HG03175 (cell line): ENCODE measurements at regions not wholly inside any gene's neighbourhood (a gene's known extent, or its start where the extent isn't known, plus 50 kb on each side); places are given as distances from the start of the nearest gene placed in this dataset.

Experiments
- ATAC-seq: cut with Tn5 transposase; IDR thresholded peaks from one replicate; pipeline ENCODE4 v1.9.1; 2021; ENCODE audit warnings: mild to moderate bottlenecking, moderate library complexity; ENCODE audit not compliant: unreplicated experiment

DNA sequence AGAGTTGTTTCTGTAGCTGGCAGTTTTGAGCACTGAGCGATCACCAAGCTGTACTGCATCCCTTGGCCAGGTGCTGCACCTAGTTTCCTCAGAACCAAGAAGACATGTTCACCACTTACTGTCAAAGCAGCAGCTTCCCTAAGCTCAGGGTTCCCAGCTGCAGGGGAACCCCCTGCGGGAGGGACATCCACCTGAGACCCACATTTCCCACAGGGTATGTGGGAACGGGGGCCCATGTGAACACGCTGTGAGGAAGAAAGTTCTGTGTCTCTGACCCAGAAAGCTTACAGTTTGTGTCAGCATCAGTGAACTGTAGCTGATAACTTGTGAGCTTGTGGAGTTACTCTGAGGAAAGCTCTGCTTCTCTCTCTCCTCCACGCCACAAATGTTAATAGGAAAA, 436.8 kb upstream of the IGFBP3 start:
- ATAC-seq = no peak

DNA sequence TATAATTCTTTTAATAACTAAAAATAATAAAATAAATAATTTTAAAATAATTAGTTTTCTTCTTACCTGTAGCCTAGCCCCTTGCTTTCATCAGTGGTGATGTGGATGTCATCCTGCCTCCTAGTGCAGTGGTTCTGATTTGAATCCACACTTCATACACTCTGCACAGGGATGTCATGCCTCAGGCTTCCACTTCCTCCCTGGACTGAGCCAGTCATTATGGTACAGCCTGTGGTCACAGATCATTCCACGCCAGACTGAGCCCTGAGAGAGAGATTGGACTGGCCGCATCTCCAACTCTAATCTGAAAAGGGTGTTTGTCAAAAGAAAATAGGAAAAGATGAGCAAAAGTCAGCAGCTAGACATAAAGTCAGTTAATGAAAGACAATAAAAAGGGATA, 436.2 kb upstream of the IGFBP3 start:
- ATAC-seq = no peak

DNA sequence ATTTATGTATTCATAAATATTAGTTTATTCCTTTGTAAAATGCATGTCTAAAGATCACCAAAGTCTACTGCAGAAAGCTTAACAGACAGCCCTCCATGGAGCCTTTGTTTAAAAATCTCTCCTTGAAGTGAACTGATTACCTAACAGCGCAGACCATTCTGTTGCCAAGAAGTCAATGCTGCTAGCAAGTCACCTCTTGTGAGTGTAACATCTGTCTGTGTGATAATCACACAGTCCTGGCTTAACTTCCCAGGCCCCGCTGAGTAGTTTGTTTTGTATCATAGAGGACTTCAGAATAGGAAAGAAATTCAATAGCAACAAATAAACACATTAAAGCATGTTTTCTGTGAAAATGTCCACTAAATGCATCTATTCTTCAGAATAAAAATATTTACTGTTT, 435.3 kb upstream of the IGFBP3 start:
- no peak for ATAC-seq

- ATAC-seq = no peak
Measured at GRCh38 chr7:46355331-46355730, 434.3 kb upstream of the IGFBP3 start.

DNA sequence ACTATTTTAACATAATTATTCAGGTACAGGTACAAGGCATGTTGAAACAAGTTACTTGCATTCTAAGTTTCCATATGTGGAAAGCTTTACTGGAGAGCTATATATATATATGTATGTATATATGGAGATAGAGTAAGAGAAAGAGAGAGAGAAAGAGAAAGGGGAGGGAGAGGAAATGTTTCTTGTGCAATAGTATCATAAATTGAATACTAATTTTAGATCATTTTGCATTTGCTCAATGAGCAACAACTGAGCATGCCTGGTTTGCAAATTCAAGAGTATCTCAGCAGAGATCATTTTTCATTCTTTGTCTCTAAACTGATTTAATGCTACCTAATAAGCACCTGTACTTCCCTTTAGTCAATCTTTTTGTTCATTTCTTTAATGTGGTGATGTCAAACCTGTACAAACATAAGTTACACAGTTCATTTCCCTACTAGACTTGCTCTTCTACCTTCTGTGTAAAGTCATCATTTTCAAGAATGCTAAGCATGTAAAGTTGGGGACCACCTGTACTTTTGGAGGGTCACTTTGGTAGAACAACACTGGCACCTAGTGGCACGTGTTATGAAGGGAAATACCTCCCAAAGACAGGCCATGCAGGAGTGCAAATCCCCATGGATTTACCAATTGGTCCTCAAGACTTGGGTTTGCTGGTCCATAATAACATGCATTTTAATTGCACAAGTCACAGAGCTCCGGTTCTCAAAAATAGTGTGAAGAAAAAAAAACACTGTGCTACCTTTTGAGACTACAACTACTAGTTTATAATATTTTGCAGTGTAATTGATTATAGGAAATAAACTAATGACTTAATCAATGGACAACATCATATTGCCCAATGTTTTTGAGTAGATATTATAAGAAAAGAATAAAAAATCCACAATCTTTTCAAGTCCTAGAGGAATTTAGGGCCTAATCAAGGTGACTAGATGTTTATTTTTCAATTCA, 431.2 kb upstream of the IGFBP3 start:
- ATAC-seq = no peak

DNA sequence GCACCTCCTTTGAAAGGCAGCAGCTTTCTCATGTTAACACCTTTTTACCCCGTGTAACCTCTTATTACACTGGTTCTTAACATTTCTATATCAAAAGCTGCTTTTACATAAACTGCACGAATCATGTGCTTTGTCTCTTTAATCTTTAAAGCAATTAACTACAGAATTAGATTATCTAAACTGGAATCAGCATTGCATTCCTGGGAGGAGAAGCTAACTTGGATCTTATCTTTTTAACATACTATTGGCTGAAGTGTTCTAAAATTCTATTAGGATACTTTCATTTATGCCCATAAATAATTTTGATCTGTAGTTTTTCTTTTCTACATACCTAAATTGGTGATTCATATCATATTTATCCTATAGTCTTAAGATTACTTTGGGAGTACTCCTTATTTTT, 428.4 kb upstream of the IGFBP3 start:
- no peak for ATAC-seq

DNA sequence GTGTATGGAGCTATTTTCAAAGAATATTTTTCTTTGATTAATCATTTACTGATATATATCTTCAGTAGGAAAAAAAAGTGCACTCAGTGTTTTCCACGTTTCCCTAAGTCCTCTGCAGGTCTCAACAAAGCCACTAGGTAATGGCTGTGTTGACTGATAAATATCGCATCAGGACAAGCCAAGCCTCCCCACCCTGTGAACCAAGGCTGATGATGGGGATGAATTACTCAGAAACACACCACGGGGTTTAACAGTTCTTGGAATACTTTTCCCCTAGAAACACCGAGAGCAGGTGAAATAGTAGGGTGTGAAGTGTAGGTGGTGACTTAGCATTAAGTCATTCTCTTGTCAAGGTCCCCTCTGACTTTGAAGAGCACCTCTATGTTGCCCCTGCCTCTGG, 423.5 kb upstream of the IGFBP3 start:
- ATAC-seq = no peak

- ATAC-seq = no peak
Measured at GRCh38 chr7:46343802-46344201, 422.7 kb upstream of the IGFBP3 start.

GRCh38 chr7:46322937-46323336, 401.9 kb upstream of the IGFBP3 start:
- no peak for ATAC-seq

GRCh38 chr7:46321556-46322205, 400.6 kb upstream of the IGFBP3 start:
- ATAC-seq = no peak

DNA sequence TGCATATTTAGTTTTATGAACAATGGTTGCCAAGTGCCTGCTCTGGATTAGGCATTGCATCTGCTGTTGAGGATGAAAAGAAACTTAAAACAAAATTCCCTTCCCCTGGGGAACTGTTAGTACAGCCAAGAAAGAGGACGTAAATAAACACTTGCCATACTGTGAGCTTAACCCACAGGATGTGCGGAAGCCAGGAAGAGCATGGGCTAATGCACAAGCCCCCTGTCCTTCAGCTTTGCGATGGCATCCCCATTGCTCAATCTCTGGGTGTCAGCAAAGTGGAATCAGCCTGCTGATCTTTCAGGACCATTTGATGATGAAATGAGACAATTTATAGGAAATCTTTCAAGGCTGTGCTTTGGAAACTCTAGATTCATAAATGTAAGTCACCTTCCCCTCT, 399.9 kb upstream of the IGFBP3 start:
- no peak for ATAC-seq

GRCh38 chr7:46319841-46320240, 398.8 kb upstream of the IGFBP3 start:
- ATAC-seq = no peak

DNA sequence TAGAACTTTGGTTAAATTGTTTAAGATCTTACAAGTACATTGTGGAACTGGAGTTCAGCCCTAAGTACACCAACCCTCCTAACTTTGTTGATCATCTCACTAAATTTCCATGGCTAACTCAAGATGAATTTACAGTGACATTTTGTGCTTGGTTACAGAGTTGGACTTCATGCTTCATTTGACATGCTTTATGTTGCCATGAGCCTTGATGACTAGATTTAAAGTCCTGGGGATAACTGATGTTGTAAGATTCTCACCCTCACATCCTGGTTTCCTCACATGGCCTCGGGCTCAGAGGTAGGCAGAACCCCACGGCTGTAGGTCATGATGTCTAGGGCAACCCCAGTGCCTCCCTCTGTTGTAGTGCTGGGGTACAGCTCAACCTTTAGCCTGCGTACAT, 397.2 kb upstream of the IGFBP3 start:
- ATAC-seq = no peak

DNA sequence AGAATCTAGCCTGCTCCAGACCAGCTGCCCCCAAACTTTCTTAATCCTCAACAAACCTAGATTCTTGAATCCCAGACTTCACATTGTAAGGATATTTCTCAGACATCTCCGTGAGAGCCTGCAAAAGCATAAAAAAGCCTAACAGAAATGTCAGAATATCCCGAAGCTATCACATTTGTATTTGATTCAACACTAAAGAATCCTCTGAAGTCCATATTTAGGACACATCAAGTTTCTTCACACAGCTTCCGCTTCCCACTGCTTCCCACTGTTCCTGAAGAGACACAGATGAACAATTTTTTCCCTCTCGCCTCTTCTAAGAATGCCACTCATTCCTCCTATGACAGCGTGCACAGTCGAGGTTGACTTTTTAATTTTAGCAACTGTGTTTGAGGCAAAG, 396.2 kb upstream of the IGFBP3 start:
- no peak for ATAC-seq

DNA sequence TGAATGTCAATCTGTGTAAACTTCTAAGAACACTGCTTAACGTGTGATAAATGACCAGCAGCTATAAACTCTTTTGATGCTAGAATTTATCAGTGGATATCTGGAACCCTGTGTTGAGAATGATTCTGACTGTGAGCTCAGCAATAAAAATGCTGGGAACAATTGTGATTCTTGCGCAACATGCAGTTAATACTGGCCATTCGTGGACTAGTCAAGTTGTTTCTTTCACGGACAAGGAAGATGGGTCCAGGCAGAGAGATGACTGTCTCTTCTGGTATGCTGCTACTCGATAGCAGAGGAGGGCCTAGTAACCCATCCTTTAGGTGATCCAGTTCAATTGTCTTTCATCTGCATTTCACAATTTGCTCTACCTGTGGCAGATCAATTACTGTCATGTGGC, 394.8 kb upstream of the IGFBP3 start:
- ATAC-seq = no peak

DNA sequence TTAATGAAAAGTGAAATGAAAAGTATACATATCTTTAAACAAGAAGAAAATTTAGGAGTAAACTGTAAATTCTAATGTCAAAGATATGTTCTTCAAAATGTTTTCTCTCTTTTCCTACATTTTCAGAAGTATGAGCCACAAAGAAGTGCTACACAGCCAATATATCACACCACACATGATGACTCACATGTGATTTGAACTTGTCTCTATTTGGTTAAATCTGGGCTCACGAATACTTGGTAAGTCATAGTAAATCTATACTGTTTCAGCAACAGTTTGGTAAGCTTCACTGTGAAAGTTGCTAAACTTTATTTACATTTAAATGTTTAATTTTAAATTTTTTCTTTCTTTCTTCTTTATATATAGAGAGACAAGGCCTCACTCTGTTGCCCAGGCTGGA, 380.6 kb upstream of the IGFBP3 start:
- ATAC-seq = no peak

- ATAC-seq = no peak
Measured at GRCh38 chr7:46297515-46297914, 376.4 kb upstream of the IGFBP3 start.

GRCh38 chr7:46296526-46296925, 375.5 kb upstream of the IGFBP3 start:
- ATAC-seq = no peak

DNA sequence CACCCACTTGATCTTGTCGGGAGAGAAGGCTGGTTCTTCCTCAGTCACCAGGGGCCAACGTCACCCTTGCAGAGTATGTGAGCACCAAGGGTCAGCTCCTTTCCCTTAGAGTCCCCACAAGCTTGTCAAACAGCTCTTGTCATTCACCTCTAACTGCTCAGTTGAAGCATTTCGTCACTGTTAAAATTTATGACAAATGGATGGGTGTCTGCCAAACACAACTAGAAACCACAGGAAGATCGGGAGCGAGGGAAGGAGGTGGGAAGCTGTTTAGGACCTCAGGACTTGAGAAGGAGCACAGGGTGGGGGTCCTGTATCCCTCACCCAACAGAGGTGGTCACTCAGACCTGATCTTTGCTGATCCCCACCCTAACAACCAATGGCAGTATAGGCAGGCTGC, 373.3 kb upstream of the IGFBP3 start:
- ATAC-seq = no peak

DNA sequence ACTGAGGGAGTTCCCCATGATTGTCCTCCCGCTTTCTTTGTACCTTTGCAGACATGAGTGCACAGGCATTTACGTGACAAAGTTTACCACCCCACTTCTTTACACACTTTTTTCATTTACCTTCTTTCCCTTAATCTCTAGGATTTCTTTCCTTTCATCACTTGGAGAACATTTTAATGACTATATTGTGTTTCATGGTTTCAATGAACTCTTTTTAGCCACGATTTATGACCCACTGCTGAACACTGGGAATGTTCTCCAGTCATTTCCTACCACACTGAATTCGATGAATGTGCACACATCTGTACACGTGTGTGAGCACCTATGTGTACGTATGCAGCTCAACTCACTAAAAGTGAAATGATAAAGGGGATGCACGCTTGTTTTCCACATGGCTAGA, 371.7 kb upstream of the IGFBP3 start:
- ATAC-seq = no peak

GRCh38 chr7:46291601-46292150, 370.6 kb upstream of the IGFBP3 start:
- ATAC-seq = peak; percentile 49

GRCh38 chr7:46291050-46291438, 370.0 kb upstream of the IGFBP3 start:
- ATAC-seq = peak; percentile 51
